ENCODE measurements at regions not wholly inside any gene's neighbourhood (a gene's known extent, or its start where the extent isn't known, plus 50 kb on each side); places are given as distances from the start of the nearest gene placed in this dataset.

DNA sequence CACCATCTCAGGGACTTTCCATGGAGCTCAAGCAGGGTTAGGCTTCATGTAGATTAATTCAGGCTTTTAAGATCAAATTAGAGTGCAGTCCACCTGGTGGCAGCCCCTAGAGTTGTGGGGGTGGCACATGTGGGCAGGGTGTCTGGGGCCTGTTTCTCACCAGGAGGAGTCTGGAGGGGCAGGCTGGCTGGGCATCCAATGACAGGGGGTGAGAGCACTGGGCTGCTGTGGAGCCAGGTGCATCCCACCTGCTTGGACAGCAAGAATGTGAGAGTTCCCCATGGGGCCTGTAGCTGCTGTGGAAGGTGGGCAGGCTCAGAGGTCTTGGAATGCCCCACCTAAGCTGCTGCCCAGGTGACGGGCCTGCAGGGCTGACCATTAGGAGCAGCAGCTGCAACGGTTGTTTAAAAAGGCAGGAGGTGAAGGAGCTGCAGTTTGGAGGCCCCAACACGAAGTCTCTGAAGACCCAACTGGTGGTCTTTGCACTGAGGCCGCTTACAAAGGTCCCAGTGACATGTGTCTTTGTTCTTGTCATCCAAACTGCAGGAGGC lies 686.3 kb upstream of the HS6ST1 start:
- H3K27me3 ChIP-seq (ENCODE audit: insufficient read depth, low read length), result no peaks in the 10 kb centered on the region
- H3K9me3 ChIP-seq (ENCODE audit: low read length), result no peaks in the 10 kb centered on the region
- no peaks in the 10 kb centered on the region for H3K4me1 ChIP-seq (ENCODE audit: insufficient read depth, low read length)
- no peaks in the 10 kb centered on the region for H3K36me3 ChIP-seq (ENCODE audit: insufficient read depth, low read length)
- H3K4me3 ChIP-seq (ENCODE audit: low read length), result no peak overlapping the region
- H2AFZ ChIP-seq (ENCODE audit: low read depth, low read length), result no peak overlapping the region

DNA sequence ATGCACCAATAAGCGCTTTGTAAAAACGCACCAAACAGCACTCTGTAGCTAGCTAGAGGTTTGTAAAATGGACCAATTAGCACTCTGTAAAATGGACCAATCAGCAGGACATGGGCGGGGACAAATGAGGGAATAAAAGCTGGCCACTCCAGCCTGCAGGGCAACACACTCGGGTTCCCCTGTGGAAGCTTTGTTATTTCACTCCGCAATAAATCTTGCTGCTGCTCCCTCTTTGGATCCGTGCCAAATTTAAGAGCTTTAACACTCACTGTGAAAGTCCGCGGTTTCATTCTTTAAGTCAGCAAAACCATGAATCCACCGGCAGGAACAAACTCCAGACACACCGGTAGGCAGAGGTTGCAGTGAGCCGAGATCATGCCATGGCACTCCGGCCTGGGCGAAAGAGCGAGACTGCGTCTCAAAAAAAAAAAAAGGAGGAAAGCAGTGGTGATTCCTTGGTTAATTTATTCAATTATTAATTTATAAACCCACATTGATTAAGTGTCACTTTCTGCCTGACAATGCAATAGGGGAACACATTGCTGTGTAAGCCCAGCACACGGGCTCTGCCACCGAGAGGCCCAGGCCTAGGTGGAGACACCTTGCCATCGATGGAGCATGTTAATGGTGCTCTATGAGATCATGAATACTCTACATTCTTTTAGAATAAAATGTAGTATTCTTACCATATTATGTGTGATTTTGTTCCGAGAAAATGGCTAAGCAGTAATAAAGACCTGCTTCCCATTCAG lies 687.6 kb upstream of the HS6ST1 start:
- no peaks in the 10 kb centered on the region for H3K36me3 ChIP-seq (ENCODE audit: insufficient read depth, low read length)
- H3K4me3 ChIP-seq (ENCODE audit: low read length), result no peak overlapping the region
- H3K9me3 ChIP-seq (ENCODE audit: low read length), result no peaks in the 10 kb centered on the region
- no peaks in the 10 kb centered on the region for H3K4me1 ChIP-seq (ENCODE audit: insufficient read depth, low read length)
- H3K27me3 ChIP-seq (ENCODE audit: insufficient read depth, low read length), result no peaks in the 10 kb centered on the region
- no peak overlapping the region for H2AFZ ChIP-seq (ENCODE audit: low read depth, low read length)

DNA sequence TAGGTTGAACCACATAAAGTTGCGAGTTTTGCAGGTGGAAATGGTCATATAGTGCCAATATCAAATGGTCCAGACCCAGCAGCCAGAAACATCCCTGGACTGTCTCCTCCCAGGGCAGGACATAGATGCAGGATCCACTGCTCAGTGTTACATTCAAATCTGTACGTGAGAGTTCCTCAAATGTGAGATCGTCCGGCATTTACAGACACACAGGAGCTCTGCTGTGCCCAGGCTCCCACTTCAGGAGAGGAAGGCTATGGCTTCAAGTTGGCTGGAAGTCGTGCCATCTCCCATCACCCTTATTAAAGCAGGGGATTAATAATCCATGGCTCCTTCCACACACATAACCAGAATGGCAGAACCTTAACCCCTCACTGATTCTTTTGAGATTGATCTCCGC lies 688.2 kb upstream of the HS6ST1 start:
- no peaks in the 10 kb centered on the region for H3K4me1 ChIP-seq (ENCODE audit: insufficient read depth, low read length)
- no peak overlapping the region for H3K4me3 ChIP-seq (ENCODE audit: low read length)
- H3K27me3 ChIP-seq (ENCODE audit: insufficient read depth, low read length), result no peaks in the 10 kb centered on the region
- H3K9me3 ChIP-seq (ENCODE audit: low read length), result no peaks in the 10 kb centered on the region
- no peak overlapping the region for H2AFZ ChIP-seq (ENCODE audit: low read depth, low read length)
- H3K36me3 ChIP-seq (ENCODE audit: insufficient read depth, low read length), result no peaks in the 10 kb centered on the region

DNA sequence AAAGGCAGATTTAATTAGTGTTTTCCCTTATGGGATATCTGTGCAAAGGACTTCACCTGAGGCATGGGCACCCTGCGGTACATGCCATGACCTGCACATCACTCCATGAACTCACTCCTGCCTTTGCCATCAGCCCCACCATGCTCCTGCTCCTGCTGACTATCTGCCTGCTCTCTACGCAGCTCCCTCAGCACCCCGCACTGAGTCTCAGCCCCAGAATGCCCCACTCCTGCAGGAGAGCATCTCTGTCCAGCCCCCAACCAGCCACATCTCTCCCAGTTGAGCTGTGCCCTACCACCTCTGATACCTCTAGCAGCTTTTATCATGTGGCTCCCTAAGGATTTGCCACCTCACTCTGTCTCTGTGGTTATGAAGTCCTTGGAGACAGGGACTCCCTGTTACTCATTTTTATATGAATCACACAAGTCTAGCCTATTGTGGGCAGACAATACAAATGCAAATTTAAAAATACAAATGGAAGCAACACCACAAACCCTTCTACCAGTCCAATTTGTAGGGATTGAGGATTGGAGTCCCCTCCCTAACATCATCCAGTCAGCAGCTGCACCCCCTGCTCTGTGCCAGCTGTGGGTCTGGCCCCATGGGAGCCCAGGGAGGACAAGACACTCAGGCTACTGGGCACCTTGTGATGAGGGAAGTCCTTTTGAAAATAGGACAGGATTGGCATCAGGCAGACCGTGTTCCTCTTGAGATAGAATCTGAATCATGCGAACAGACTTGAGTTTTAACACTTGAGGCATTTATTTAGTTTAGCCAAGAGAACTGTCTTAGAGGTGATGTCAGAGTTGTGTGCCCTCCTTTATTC lies 689.6 kb upstream of the HS6ST1 start:
- Histone ChIP-seq H3K9me3 (ENCODE audit: low read length) (no peaks in the 10 kb centered on the region), H3K4me3 (ENCODE audit: low read length) (no peak overlapping the region), H2AFZ (ENCODE audit: low read depth, low read length) (no peak overlapping the region), H3K4me1 (ENCODE audit: insufficient read depth, low read length) (no peaks in the 10 kb centered on the region), H3K27me3 (ENCODE audit: insufficient read depth, low read length) (no peaks in the 10 kb centered on the region), H3K36me3 (ENCODE audit: insufficient read depth, low read length) (no peaks in the 10 kb centered on the region)

DNA sequence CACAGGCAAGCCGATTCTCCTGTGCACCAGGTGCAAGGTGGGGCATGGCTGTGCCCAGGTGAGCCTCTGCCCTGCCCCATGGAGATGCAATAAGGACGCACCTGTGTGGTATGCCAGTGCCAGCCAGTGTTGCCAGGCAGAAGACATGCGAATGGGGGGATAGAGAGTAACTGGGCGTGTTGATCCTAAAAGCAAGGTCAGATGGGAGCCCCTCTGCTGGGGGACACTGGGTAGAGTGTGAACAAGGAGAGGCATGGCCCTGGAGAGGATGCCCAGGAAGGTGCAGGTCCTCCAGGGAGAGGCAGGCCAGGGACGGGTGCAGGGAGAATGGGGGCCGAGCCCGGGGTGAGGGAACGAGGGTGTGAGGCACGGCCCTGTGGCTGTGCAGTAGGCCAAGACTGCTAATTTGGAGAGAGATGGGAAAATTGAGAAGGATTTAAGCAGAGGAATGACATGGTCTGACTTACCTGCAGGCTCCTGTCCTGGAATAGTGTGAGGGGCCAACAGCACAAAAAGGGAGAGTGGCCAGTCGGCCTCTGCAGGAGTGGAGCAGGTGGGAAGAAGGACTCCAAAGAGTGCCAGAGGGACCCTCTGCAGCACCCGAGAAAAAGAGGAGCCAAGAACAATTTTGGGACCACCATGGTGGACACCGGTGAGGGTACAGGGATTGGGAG lies 690.4 kb upstream of the HS6ST1 start:
- Histone ChIP-seq H3K27me3 (ENCODE audit: insufficient read depth, low read length) (no peaks in the 10 kb centered on the region), H3K36me3 (ENCODE audit: insufficient read depth, low read length) (no peaks in the 10 kb centered on the region), H3K4me3 (ENCODE audit: low read length) (no peak overlapping the region), H3K9me3 (ENCODE audit: low read length) (no peaks in the 10 kb centered on the region), H2AFZ (ENCODE audit: low read depth, low read length) (no peak overlapping the region), H3K4me1 (ENCODE audit: insufficient read depth, low read length) (no peaks in the 10 kb centered on the region)

DNA sequence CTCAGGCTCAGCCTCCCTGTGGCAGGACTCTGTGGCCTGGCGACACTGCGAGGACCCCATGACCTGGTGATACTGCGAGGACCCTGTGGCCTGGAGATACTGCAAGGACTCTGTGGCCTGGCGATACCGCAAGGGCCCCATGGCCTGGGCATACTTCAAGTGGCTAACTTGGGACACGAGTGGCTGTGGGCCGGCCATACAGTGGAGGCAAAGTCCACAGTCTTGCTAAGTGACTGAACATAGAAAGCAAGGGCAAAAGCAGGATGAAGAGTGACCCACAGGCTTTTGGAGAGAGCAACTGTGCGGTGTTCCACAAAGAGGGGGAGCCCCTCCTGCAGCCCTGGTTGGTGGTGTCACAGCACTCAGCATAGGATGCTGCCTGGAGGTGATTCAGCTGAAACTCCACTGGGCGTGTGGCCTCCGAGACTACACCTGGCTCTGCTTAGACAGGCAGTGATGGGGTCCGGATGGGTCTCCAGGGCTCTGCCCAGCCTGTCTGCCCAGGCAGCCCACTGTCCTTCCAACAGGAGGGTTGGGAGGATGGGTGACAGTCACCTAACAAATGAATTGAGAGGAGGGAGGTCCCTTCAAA lies 691.0 kb upstream of the HS6ST1 start:
- Histone ChIP-seq H3K27me3 (ENCODE audit: insufficient read depth, low read length) (no peaks in the 10 kb centered on the region), H3K4me3 (ENCODE audit: low read length) (no peak overlapping the region), H3K9me3 (ENCODE audit: low read length) (no peaks in the 10 kb centered on the region), H3K36me3 (ENCODE audit: insufficient read depth, low read length) (no peaks in the 10 kb centered on the region), H3K4me1 (ENCODE audit: insufficient read depth, low read length) (no peaks in the 10 kb centered on the region), H2AFZ (ENCODE audit: low read depth, low read length) (no peak overlapping the region)

DNA sequence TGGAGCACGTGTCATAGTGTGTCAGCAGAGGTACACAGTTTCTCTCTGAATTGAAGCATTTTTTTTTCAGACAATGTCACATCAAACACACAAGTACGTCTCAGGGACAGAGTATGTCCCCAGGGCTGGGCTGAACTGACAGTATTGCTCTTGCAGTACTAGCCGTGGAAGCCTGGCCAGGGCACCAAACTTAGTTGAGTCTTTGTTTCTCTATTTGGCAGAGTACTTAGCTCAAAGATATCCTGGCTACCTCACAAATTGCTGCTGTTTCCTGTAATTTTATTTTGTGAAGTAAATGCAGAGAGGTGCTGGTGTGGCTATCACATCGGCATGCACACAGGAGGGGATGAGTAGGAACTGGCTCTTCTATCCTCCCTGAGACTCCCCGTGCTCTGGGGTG lies 691.6 kb upstream of the HS6ST1 start:
- no peaks in the 10 kb centered on the region for H3K4me1 ChIP-seq (ENCODE audit: insufficient read depth, low read length)
- no peak overlapping the region for H3K4me3 ChIP-seq (ENCODE audit: low read length)
- H3K36me3 ChIP-seq (ENCODE audit: insufficient read depth, low read length), result no peaks in the 10 kb centered on the region
- H3K27me3 ChIP-seq (ENCODE audit: insufficient read depth, low read length), result no peaks in the 10 kb centered on the region
- H3K9me3 ChIP-seq (ENCODE audit: low read length), result no peaks in the 10 kb centered on the region
- no peak overlapping the region for H2AFZ ChIP-seq (ENCODE audit: low read depth, low read length)

DNA sequence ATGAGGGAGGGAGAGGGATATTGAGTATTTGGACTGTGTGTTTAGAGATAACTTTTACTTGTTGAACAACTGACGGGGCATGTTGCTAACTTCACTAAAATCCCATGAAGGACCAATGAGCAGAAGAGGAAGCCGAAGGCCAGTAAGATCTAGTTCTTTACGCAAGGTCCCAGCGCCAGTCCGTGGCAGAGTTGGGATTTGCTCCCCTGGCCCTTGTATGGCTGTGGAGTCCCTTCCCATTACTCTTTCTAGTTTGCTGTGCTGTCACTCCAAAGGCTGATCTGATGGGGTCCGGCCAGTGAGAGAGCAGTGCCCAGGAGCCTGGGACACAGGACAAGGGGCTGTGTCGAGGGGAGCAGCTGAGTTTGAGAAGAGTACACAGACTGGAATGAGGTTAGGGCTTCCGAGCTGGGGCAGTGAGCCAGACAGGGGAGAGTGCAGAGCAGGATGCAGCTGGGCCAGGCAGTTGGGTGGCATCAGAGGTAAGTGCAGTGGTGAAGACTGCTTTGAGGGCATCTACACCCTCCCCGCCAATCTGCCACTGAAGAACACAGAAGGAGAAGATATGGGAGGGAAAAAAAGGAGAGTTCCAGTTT lies 692.9 kb upstream of the HS6ST1 start:
- H2AFZ ChIP-seq (ENCODE audit: low read depth, low read length), result no peak overlapping the region
- no peaks in the 10 kb centered on the region for H3K9me3 ChIP-seq (ENCODE audit: low read length)
- H3K27me3 ChIP-seq (ENCODE audit: insufficient read depth, low read length), result no peaks in the 10 kb centered on the region
- no peak overlapping the region for H3K4me3 ChIP-seq (ENCODE audit: low read length)
- no peaks in the 10 kb centered on the region for H3K4me1 ChIP-seq (ENCODE audit: insufficient read depth, low read length)
- no peaks in the 10 kb centered on the region for H3K36me3 ChIP-seq (ENCODE audit: insufficient read depth, low read length)

DNA sequence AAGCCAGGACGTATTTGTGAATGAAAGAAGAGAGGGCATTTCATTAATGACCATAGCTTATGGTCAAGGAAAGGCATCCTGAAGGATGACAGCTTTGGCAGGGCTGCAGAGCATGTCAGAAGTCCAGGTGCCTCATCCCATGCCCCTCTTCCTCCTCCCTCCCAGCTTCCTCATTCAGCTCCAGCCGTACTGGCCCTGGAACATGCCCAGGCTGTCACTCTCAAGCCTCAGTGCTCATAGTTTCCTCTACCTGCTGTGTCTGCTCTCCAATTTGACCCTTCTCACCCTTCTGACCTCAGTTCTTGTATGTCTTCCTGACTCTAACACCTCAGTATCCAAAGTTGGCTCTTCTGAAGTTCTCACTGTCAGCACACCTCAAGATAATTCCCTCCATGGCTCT lies 695.8 kb upstream of the HS6ST1 start:
- H2AFZ ChIP-seq (ENCODE audit: low read depth, low read length), result no peak overlapping the region
- H3K27me3 ChIP-seq (ENCODE audit: insufficient read depth, low read length), result no peaks in the 10 kb centered on the region
- H3K4me3 ChIP-seq (ENCODE audit: low read length), result no peak overlapping the region
- H3K4me1 ChIP-seq (ENCODE audit: insufficient read depth, low read length), result peaks cover 3% of the 10 kb centered on the region
- H3K36me3 ChIP-seq (ENCODE audit: insufficient read depth, low read length), result no peaks in the 10 kb centered on the region
- H3K9me3 ChIP-seq (ENCODE audit: low read length), result no peaks in the 10 kb centered on the region

DNA sequence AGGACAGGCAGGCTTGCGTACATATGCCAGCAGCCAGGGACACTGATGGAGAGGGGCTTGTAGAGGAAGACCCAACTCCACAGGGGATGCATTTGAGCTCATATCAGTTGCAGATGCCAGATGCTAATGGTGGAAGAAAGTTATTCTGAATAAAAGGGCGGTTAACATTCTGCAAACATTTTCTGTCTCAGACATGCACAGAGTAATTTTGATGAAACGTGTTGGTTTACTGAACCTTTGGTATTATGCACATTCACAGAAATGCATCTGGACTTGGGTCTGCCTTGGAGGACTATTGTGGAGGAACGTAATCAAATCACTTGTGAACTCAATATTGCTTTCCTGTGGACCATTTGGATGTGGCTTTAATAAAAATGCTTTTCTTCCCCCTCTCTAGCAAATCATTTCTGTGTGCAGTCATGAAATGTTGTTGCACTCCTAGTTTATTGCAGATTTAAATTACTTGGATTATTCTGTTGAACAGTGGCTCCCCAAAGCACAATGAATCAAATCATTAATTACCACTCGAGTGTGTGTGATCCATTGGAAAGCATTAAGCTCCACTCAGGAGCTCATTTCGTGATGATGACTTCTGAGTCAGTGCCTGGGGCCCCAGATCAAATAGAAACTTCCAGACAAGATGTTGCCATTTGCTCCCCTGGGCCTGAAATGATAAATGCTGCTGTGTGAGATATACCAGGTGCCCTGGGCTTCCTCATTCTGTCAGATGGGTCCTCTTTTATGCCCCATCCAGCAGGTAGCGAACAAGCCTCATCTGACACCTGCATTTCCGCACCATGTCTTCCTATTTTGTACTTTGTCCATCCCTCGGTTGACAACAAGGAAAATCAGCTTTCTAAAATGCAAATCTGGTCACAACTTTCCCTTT lies 697.0 kb upstream of the HS6ST1 start:
- Histone ChIP-seq H2AFZ (ENCODE audit: low read depth, low read length) (no peak overlapping the region), H3K27me3 (ENCODE audit: insufficient read depth, low read length) (no peaks in the 10 kb centered on the region), H3K36me3 (ENCODE audit: insufficient read depth, low read length) (no peaks in the 10 kb centered on the region), H3K4me1 (ENCODE audit: insufficient read depth, low read length) (peaks cover 3% of the 10 kb centered on the region), H3K4me3 (ENCODE audit: low read length) (no peak overlapping the region), H3K9me3 (ENCODE audit: low read length) (no peaks in the 10 kb centered on the region)

DNA sequence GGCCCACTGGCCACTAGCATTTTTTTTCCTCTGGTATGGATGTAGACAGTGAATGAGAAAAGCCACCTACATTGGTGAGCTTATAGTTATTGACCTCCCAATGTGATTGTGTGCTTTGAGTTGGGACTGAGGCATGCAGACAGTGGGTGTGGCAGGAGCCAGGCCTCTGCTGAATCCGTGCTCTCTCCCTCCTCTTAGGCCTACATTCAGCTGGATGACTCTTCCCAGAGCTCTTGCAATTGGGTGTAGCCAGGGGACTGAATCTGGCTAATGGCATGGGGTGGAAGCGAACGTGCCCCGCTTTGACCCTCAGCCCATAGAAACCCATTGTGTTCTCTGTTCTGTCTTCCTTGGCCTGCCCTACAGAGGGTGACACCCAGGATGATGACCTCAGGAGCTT lies 698.3 kb upstream of the HS6ST1 start:
- no peaks in the 10 kb centered on the region for H3K9me3 ChIP-seq (ENCODE audit: low read length)
- H3K27me3 ChIP-seq (ENCODE audit: insufficient read depth, low read length), result no peaks in the 10 kb centered on the region
- no peak overlapping the region for H2AFZ ChIP-seq (ENCODE audit: low read depth, low read length)
- peaks cover 3% of the 10 kb centered on the region for H3K4me1 ChIP-seq (ENCODE audit: insufficient read depth, low read length)
- H3K36me3 ChIP-seq (ENCODE audit: insufficient read depth, low read length), result no peaks in the 10 kb centered on the region
- no peak overlapping the region for H3K4me3 ChIP-seq (ENCODE audit: low read length)

DNA sequence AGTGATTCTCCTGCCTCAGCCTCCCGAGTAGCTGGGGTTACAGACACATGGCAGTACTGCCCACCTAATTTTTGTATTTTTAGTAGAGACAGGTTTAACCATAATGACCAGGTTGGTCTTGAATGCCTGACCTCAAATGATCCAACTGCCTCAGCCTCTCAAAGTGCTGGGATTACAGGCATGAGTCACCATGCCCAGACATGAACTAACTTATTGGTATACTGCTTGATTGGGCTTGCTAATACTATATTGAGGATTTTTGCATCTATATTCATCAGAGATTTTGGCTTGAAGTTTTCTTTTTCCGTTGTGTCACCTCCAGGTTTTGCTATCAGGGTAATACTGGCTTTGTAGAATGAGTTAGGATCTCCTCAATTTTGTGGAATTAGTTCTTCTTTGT lies 706.1 kb upstream of the HS6ST1 start:
- H3K27me3 ChIP-seq (ENCODE audit: insufficient read depth, low read length), result no peaks in the 10 kb centered on the region
- H3K4me3 ChIP-seq (ENCODE audit: low read length), result no peak overlapping the region
- H3K4me1 ChIP-seq (ENCODE audit: insufficient read depth, low read length), result no peaks in the 10 kb centered on the region
- H3K9me3 ChIP-seq (ENCODE audit: low read length), result no peaks in the 10 kb centered on the region
- H3K36me3 ChIP-seq (ENCODE audit: insufficient read depth, low read length), result no peaks in the 10 kb centered on the region
- H2AFZ ChIP-seq (ENCODE audit: low read depth, low read length), result no peak overlapping the region
